Stimulated activated CD8-positive, alpha-beta memory T cell treated with anti-CD3 and anti-CD28 coated beads, Interleukin-12 subunit alpha, Interleukin-12 subunit beta, amount 100 ng/mL, for 1 hour (primary cell): ENCODE measurements at regions not wholly inside any gene's neighbourhood (a gene's known extent, or its start where the extent isn't known, plus 50 kb on each side); places are given as distances from the start of the nearest gene placed in this dataset.
A peak's percentile ranks its signal among the peaks of the same experiment; 100 is the strongest.

Experiments used
- DNase-seq: peaks from one replicate; pipeline ENCODE4 v3.0.0-alpha.2; 2020; ENCODE audit warnings: low read depth

- peak; percentile 47 for DNase-seq
Observed at GRCh38 chr6:26216359-26216885, 129.2 kb downstream of the HFE start.

GRCh38 chr6:26216886-26217713, 129.9 kb downstream of the HFE start:
- DNase-seq = peak; percentile 62

- DNase-seq = no peak
Observed at GRCh38 chr6:26217714-26218075, 130.5 kb downstream of the HFE start.

- no peak for DNase-seq
Observed at GRCh38 chr6:26218824-26219223, 131.6 kb downstream of the HFE start.

GRCh38 chr6:26220145-26220970, 133.1 kb downstream of the HFE start:
- no peak for DNase-seq

GRCh38 chr6:26221186-26221585, 134.0 kb downstream of the HFE start:
- DNase-seq = no peak

GRCh38 chr6:26222571-26222970, 135.3 kb downstream of the HFE start:
- DNase-seq = no peak

GRCh38 chr6:26223228-26223627, 136.0 kb downstream of the HFE start:
- no peak for DNase-seq

- DNase-seq = no peak
Observed at GRCh38 chr6:26223650-26224546, 136.7 kb downstream of the HFE start.

- no peak for DNase-seq
Observed at GRCh38 chr6:26224547-26224912, 137.3 kb downstream of the HFE start.

- DNase-seq = no peak
Observed at GRCh38 chr6:26224940-26225847, 138.0 kb downstream of the HFE start.

GRCh38 chr6:26225848-26226578, 138.8 kb downstream of the HFE start:
- DNase-seq = no peak

GRCh38 chr6:26226579-26226967, 138.4 kb upstream of the BTN3A2 start:
- DNase-seq = no peak

GRCh38 chr6:26230351-26230750, 134.6 kb upstream of the BTN3A2 start:
- DNase-seq = no peak

GRCh38 chr6:26231006-26231587, 133.9 kb upstream of the BTN3A2 start:
- no peak for DNase-seq

GRCh38 chr6:26232306-26232939, 132.6 kb upstream of the BTN3A2 start:
- DNase-seq = no peak

- no peak for DNase-seq
Observed at GRCh38 chr6:26232940-26233648, 131.9 kb upstream of the BTN3A2 start.

- DNase-seq = peak; percentile 53
Observed at GRCh38 chr6:26233649-26234420, 131.2 kb upstream of the BTN3A2 start.
